ENCODE measurements at regions not wholly inside any gene's neighbourhood (a gene's known extent, or its start where the extent isn't known, plus 50 kb on each side); places are given as distances from the start of the nearest gene placed in this dataset.
"Not testable (repeated sequence)": the region's sequence is repeated elsewhere in the genome, so short reads cannot be mapped to it uniquely, and the experiment has no call there.

DNA sequence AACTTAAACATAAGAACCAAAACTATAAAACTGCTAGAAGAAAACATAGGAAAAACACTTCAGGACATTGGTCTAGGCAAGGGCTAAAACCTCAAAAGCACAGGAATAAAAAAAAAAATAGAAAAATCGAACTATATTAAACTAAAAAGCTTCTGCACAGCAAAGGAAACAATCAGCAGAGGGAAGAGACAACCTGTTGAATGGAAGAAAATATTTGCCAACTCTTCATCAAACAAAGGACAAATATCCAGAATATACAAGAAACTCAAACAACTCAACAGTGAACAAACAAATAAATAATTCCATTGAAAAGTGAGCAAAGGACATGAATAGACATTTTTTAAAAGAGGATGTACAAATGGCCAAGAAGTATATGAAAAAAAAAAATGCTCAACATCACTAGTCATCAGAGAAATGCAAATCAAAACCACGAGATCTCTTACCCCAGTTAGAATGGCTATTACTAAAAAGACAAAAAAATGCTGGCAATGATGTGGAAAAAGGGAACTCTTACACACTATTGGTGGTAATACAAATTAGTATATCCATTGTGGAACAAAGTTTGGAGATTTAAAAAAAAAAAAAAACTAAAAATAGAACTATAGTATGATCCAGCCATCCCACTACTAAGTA is 152.0 kb downstream of the NDUFA12 start:
- Histone ChIP-seq H3K9me3 (ENCODE audit: control insufficient read depth, low read depth, low read length) (no peaks in the 10 kb centered on the region), H3K36me3 (ENCODE audit: control insufficient read depth, low read depth, low read length) (no peaks in the 10 kb centered on the region), H3K27me3 (ENCODE audit: control insufficient read depth, insufficient read depth, low read length) (no peaks in the 10 kb centered on the region), H3K4me3 (ENCODE audit: low read length) (no peak overlapping the region), H3K9ac (ENCODE audit: low read length) (no peak overlapping the region), H3K27ac (ENCODE audit: low read length) (no peak overlapping the region), H3K4me1 (ENCODE audit: control insufficient read depth, low read depth, low read length) (no peaks in the 10 kb centered on the region)

- H3K4me1 ChIP-seq (ENCODE audit: control insufficient read depth, low read depth, low read length), result no peaks in the 10 kb centered on the region
- H3K9me3 ChIP-seq (ENCODE audit: control insufficient read depth, low read depth, low read length), result no peaks in the 10 kb centered on the region
- no peak overlapping the region for H3K27ac ChIP-seq (ENCODE audit: low read length)
- H3K4me3 ChIP-seq (ENCODE audit: low read length), result no peak overlapping the region
- H3K9ac ChIP-seq (ENCODE audit: low read length), result no peak overlapping the region
- no peaks in the 10 kb centered on the region for H3K36me3 ChIP-seq (ENCODE audit: control insufficient read depth, low read depth, low read length)
- H3K27me3 ChIP-seq (ENCODE audit: control insufficient read depth, insufficient read depth, low read length), result no peaks in the 10 kb centered on the region
Measured at GRCh38 chr12:94849411-94849976, 154.0 kb downstream of the NDUFA12 start.

DNA sequence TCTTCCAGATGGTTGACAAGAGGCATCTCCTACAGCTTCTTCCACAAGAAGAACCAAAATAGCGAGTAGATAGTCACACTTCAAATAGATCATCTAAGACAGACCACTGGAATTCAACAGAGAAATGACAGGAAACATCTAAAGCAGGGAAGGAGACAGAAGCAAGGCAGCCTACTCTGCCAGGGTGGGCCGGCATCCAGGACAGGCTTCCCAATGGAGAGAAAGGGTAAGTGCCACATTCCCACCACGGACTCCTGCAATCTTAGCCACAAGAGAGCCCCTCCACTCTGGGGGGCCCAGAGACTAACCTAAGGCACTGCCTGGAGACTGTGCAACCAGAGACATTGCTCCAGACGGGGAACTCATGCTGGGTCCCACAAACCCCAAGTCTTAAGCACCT is 154.5 kb downstream of the NDUFA12 start:
- no peak overlapping the region for H3K9ac ChIP-seq (ENCODE audit: low read length)
- H3K27ac ChIP-seq (ENCODE audit: low read length), result no peak overlapping the region
- no peaks in the 10 kb centered on the region for H3K9me3 ChIP-seq (ENCODE audit: control insufficient read depth, low read depth, low read length)
- H3K27me3 ChIP-seq (ENCODE audit: control insufficient read depth, insufficient read depth, low read length), result no peaks in the 10 kb centered on the region
- no peaks in the 10 kb centered on the region for H3K4me1 ChIP-seq (ENCODE audit: control insufficient read depth, low read depth, low read length)
- no peaks in the 10 kb centered on the region for H3K36me3 ChIP-seq (ENCODE audit: control insufficient read depth, low read depth, low read length)
- no peak overlapping the region for H3K4me3 ChIP-seq (ENCODE audit: low read length)

- Histone ChIP-seq H3K9me3 (ENCODE audit: control insufficient read depth, low read depth, low read length) (no peaks in the 10 kb centered on the region), H3K27ac (ENCODE audit: low read length) (no peak overlapping the region), H3K27me3 (ENCODE audit: control insufficient read depth, insufficient read depth, low read length) (no peaks in the 10 kb centered on the region), H3K4me1 (ENCODE audit: control insufficient read depth, low read depth, low read length) (no peaks in the 10 kb centered on the region), H3K4me3 (ENCODE audit: low read length) (no peak overlapping the region), H3K9ac (ENCODE audit: low read length) (no peak overlapping the region), H3K36me3 (ENCODE audit: control insufficient read depth, low read depth, low read length) (no peaks in the 10 kb centered on the region)
Measured at GRCh38 chr12:94845110-94845509, 158.4 kb downstream of the NDUFA12 start.

DNA sequence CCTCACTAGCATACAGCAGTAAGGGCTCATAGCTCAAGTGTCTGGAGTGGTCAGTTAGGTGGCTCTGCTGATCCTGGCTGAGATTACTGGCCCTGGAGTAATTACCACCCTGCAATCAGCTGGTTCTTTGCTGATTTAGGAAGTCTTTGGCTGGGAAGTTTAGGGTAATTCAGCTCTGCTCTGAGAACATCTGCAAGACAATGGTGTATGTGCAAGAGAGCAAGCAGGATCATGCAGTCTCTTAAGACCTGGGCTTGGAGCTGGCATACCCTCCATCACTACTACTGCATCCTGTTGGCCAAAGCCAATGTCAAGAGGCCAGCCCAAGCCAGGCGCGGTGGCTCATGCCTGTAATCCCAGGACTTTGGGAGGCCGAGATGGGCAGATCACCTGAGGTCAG is 159.0 kb downstream of the NDUFA12 start:
- H3K4me3 ChIP-seq (ENCODE audit: low read length), result no peak overlapping the region
- no peak overlapping the region for H3K27ac ChIP-seq (ENCODE audit: low read length)
- H3K27me3 ChIP-seq (ENCODE audit: control insufficient read depth, insufficient read depth, low read length), result no peaks in the 10 kb centered on the region
- no peaks in the 10 kb centered on the region for H3K4me1 ChIP-seq (ENCODE audit: control insufficient read depth, low read depth, low read length)
- no peaks in the 10 kb centered on the region for H3K36me3 ChIP-seq (ENCODE audit: control insufficient read depth, low read depth, low read length)
- H3K9me3 ChIP-seq (ENCODE audit: control insufficient read depth, low read depth, low read length), result no peaks in the 10 kb centered on the region
- no peak overlapping the region for H3K9ac ChIP-seq (ENCODE audit: low read length)

GRCh38 chr12:94841904-94842610 is 161.4 kb downstream of the NDUFA12 start:
- H3K4me3 ChIP-seq (ENCODE audit: low read length), result no peak overlapping the region
- H3K9ac ChIP-seq (ENCODE audit: low read length), result no peak overlapping the region
- no peaks in the 10 kb centered on the region for H3K4me1 ChIP-seq (ENCODE audit: control insufficient read depth, low read depth, low read length)
- H3K27ac ChIP-seq (ENCODE audit: low read length), result no peak overlapping the region
- H3K9me3 ChIP-seq (ENCODE audit: control insufficient read depth, low read depth, low read length), result no peaks in the 10 kb centered on the region
- no peaks in the 10 kb centered on the region for H3K36me3 ChIP-seq (ENCODE audit: control insufficient read depth, low read depth, low read length)
- H3K27me3 ChIP-seq (ENCODE audit: control insufficient read depth, insufficient read depth, low read length), result no peaks in the 10 kb centered on the region

DNA sequence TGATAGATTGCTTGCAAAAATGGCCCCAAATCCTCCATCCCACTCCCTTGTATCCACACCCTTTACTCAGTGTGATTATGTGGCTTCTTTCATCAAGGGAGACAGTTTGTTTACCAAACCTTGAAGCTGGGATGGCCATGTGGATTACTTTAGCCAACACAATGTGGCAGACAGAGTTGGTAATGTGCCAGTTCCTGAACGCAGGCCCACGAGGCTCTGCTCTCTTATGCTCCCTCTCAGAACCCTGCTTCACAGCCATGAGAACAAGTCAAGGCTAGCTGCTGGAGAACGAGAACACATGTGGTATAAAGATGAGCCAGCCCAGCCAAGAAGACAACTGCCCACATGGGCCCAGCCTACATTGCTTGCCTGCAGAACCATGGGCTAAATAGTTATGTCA is 162.3 kb downstream of the NDUFA12 start:
- Histone ChIP-seq H3K4me3 (ENCODE audit: low read length) (no peak overlapping the region), H3K9ac (ENCODE audit: low read length) (no peak overlapping the region), H3K27ac (ENCODE audit: low read length) (no peak overlapping the region), H3K4me1 (ENCODE audit: control insufficient read depth, low read depth, low read length) (no peaks in the 10 kb centered on the region), H3K27me3 (ENCODE audit: control insufficient read depth, insufficient read depth, low read length) (no peaks in the 10 kb centered on the region), H3K9me3 (ENCODE audit: control insufficient read depth, low read depth, low read length) (no peaks in the 10 kb centered on the region), H3K36me3 (ENCODE audit: control insufficient read depth, low read depth, low read length) (no peaks in the 10 kb centered on the region)

DNA sequence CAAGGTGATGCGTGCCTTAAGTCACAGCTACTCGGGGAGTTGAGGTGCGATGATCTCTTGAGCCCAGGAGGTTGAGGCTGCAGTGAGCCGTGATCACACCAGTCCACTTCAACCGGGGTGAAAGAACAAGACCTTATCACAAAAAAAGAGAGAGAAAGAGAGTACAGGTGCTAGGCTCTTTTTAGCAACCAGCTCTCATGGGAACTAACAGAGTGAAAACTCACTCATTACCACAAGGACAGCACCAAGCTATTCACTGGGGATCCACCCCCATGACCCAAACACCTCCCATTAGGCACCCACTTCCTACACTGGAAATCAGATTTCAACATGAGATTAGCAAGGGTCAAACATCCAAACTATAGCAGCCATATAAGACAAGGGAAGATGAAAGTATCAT is 164.2 kb downstream of the NDUFA12 start:
- Histone ChIP-seq H3K27ac (ENCODE audit: low read length) (no peak overlapping the region), H3K4me1 (ENCODE audit: control insufficient read depth, low read depth, low read length) (no peaks in the 10 kb centered on the region), H3K9ac (ENCODE audit: low read length) (no peak overlapping the region), H3K4me3 (ENCODE audit: low read length) (no peak overlapping the region), H3K36me3 (ENCODE audit: control insufficient read depth, low read depth, low read length) (no peaks in the 10 kb centered on the region), H3K27me3 (ENCODE audit: control insufficient read depth, insufficient read depth, low read length) (no peaks in the 10 kb centered on the region), H3K9me3 (ENCODE audit: control insufficient read depth, low read depth, low read length) (no peaks in the 10 kb centered on the region)

DNA sequence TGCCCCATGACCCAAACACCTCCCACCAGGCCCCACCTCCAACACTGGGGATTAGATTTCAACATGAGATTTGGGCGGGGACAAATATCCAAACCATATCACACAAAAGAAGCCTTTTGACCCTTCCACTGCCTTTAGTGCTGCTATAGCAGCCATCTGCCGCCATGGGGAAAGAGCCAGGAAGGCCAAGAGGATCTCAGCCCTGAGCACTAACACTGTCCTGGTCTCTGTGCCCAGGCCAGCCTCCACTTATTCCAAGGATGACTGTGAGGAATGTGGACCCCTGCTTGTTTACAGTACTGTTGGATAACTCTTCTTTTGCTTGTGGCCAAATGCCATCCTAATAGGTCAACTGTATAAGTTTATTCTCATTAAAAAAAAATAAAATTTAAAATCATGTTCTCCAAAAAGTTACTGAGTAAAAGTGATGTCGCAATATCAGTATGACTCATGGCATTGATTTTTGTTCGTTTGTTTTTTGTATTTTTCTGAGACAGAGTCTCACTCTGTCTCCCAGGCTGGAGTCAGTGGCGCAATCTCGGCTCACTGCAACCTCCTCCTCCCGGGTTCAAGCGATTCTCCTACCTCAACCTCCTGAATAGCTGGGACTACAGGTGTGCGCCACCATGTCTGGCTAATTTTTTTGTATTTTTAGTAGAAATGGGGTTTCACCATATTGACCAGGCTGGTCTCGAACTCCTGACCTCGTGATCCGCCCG is 166.4 kb downstream of the NDUFA12 start:
- H3K9ac ChIP-seq (ENCODE audit: low read length); H3K4me1 ChIP-seq (ENCODE audit: control insufficient read depth, low read depth, low read length); H3K27ac ChIP-seq (ENCODE audit: low read length); H3K36me3 ChIP-seq (ENCODE audit: control insufficient read depth, low read depth, low read length); H3K4me3 ChIP-seq (ENCODE audit: low read length); H3K27me3 ChIP-seq (ENCODE audit: control insufficient read depth, insufficient read depth, low read length); H3K9me3 ChIP-seq (ENCODE audit: control insufficient read depth, low read depth, low read length): not testable (repeated sequence)

GRCh38 chr12:94834036-94834625 is 169.4 kb downstream of the NDUFA12 start:
- H3K4me3 ChIP-seq (ENCODE audit: low read length), result no peak overlapping the region
- H3K27ac ChIP-seq (ENCODE audit: low read length), result no peak overlapping the region
- peaks cover 9% of the 10 kb centered on the region for H3K4me1 ChIP-seq (ENCODE audit: control insufficient read depth, low read depth, low read length)
- H3K9ac ChIP-seq (ENCODE audit: low read length), result no peak overlapping the region
- no peaks in the 10 kb centered on the region for H3K9me3 ChIP-seq (ENCODE audit: control insufficient read depth, low read depth, low read length)
- no peaks in the 10 kb centered on the region for H3K27me3 ChIP-seq (ENCODE audit: control insufficient read depth, insufficient read depth, low read length)
- no peaks in the 10 kb centered on the region for H3K36me3 ChIP-seq (ENCODE audit: control insufficient read depth, low read depth, low read length)

DNA sequence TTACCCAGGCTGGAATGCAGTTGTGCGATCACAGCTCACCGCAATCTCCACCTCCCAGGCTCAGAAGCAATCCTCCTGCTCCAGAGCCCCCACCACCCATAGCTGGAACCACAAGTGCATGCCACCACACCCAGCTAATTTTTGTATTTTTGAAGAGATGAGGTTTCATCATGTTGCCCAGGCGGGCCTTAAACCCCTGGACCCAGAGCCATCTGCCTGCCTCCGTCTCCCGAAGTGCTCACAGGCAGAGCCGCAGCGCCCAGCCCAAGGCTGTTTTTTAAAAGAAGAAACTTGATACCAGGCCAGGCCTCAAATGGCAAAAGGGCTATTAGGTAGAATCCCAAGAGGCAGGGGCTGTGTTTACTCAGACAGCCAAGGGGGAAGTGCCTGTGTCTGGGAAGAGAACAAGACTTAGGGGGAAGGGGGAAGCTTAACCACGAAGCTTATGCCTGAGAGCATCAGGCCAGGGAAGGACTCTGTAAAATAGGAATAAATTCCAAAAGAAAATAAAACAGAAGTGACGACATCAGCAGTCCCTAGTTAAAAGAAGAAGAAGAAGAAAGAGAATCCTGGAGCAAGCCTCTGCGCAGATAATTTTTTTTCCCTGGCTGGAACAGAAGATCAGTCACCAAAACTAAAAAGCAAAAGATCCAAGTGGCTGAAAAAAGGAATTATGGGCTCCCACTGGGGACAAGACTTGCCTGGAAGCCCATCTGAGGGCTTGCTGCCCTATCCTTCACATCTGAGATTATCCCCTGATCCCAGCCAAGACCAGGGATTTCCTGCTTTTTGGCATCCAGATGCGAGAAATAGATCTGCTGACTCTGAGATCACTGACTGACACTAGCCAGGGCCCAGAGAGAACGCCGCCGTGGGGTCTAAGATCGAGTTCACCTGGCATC is 170.5 kb downstream of the NDUFA12 start:
- Histone ChIP-seq H3K27ac (ENCODE audit: low read length) (no peak overlapping the region), H3K4me1 (ENCODE audit: control insufficient read depth, low read depth, low read length) (peaks cover 9% of the 10 kb centered on the region), H3K9ac (ENCODE audit: low read length) (no peak overlapping the region)

More for the DNA sequence above, 170.5 kb downstream of the NDUFA12 start:
- H3K4me3 ChIP-seq (ENCODE audit: low read length), result no peak overlapping the region
- H3K36me3 ChIP-seq (ENCODE audit: control insufficient read depth, low read depth, low read length), result no peaks in the 10 kb centered on the region
- no peaks in the 10 kb centered on the region for H3K27me3 ChIP-seq (ENCODE audit: control insufficient read depth, insufficient read depth, low read length)
- H3K9me3 ChIP-seq (ENCODE audit: control insufficient read depth, low read depth, low read length), result no peaks in the 10 kb centered on the region

Data from iPS-18a (cell line).